ENCODE measurements at regions not wholly inside any gene's neighbourhood (a gene's known extent, or its start where the extent isn't known, plus 50 kb on each side); places are given as distances from the start of the nearest gene placed in this dataset.
"Not testable (repeated sequence)": the region's sequence is repeated elsewhere in the genome, so short reads cannot be mapped to it uniquely, and the experiment has no call there.

GRCh38 chr12:85433148-85433547 lies 153.1 kb downstream of the ALX1 start:
- not testable (repeated sequence) for H3K4me3 Mint-ChIP-seq; H3K36me3 ChIP-seq (ENCODE audit: control insufficient read depth, insufficient read depth, low read length); H3K9me3 ChIP-seq (ENCODE audit: control insufficient read depth in 2 of 2, low read length in 2 of 2); H3K27me3 Mint-ChIP-seq; H3K36me3 Mint-ChIP-seq; H3K4me1 ChIP-seq (ENCODE audit: control insufficient read depth, insufficient read depth, low read length, poor library complexity, severe bottlenecking); H3K4me1 Mint-ChIP-seq; H3K27me3 ChIP-seq (ENCODE audit: control insufficient read depth, insufficient read depth, low read length); ATAC-seq (ENCODE audit: low read depth in 2 of 2); DNase-seq; H3K4me3 ChIP-seq (ENCODE audit: low read depth, low read length); H3K27ac Mint-ChIP-seq; H3K27ac ChIP-seq (ENCODE audit: insufficient read depth, low read length, poor library complexity, severe bottlenecking)
- H3K9me3 Mint-ChIP-seq, result peaks cover 0 to 11% (median 8%) of the 10 kb centered on the region in 7 donors

- H3K4me1 Mint-ChIP-seq, result no peaks in the 10 kb centered on the region
- no peaks in the 10 kb centered on the region for H3K27me3 Mint-ChIP-seq
Observed at GRCh38 chr12:85440271-85440670, 160.3 kb downstream of the ALX1 start.

GRCh38 chr12:85441025-85441424 lies 161.0 kb downstream of the ALX1 start:
- Histone ChIP-seq H3K9me3 (ENCODE audit: control insufficient read depth in 2 of 2, low read length in 2 of 2) (no peaks in the 10 kb centered on the region), H3K4me1 (ENCODE audit: control insufficient read depth, insufficient read depth, low read length, poor library complexity, severe bottlenecking) (no peaks in the 10 kb centered on the region), H3K36me3 (ENCODE audit: control insufficient read depth, insufficient read depth, low read length) (no peaks in the 10 kb centered on the region), H3K27me3 (ENCODE audit: control insufficient read depth, insufficient read depth, low read length) (no peaks in the 10 kb centered on the region), H3K27ac (ENCODE audit: insufficient read depth, low read length, poor library complexity, severe bottlenecking) (no peak overlapping the region), H3K4me3 (ENCODE audit: low read depth, low read length) (no peak overlapping the region)
- Mint-ChIP-seq H3K4me1 (no peaks in the 10 kb centered on the region), H3K27me3 (no peaks in the 10 kb centered on the region), H3K27ac (no peak overlapping the region), H3K9me3 (peaks cover 0 to 20% (median 9%) of the 10 kb centered on the region in 7 donors), H3K4me3 (no peak overlapping the region), H3K36me3 (no peaks in the 10 kb centered on the region)
- no peak for DNase-seq
- ATAC-seq (ENCODE audit: low read depth in 2 of 2), result no peak

More at GRCh38 chr12:85440271-85440670, 160.3 kb downstream of the ALX1 start:
- Mint-ChIP-seq H3K36me3 (no peaks in the 10 kb centered on the region), H3K27ac (no peak overlapping the region), H3K9me3 (peaks cover 0 to 21% (median 9%) of the 10 kb centered on the region in 7 donors), H3K4me3 (no peak overlapping the region)
- Histone ChIP-seq H3K27me3 (ENCODE audit: control insufficient read depth, insufficient read depth, low read length) (no peaks in the 10 kb centered on the region), H3K4me1 (ENCODE audit: control insufficient read depth, insufficient read depth, low read length, poor library complexity, severe bottlenecking) (no peaks in the 10 kb centered on the region), H3K9me3 (ENCODE audit: control insufficient read depth in 2 of 2, low read length in 2 of 2) (no peaks in the 10 kb centered on the region), H3K4me3 (ENCODE audit: low read depth, low read length) (no peak overlapping the region), H3K27ac (ENCODE audit: insufficient read depth, low read length, poor library complexity, severe bottlenecking) (no peak overlapping the region), H3K36me3 (ENCODE audit: control insufficient read depth, insufficient read depth, low read length) (no peaks in the 10 kb centered on the region)
- ATAC-seq (ENCODE audit: low read depth in 2 of 2) (no peak), DNase-seq (no peak)

- H3K4me3 ChIP-seq (ENCODE audit: low read depth, low read length), result no peak overlapping the region
- peaks cover 0 to 20% (median 9%) of the 10 kb centered on the region in 7 donors for H3K9me3 Mint-ChIP-seq
- H3K36me3 Mint-ChIP-seq, result no peaks in the 10 kb centered on the region
- no peaks in the 10 kb centered on the region for H3K9me3 ChIP-seq (ENCODE audit: control insufficient read depth in 2 of 2, low read length in 2 of 2)
- H3K27ac Mint-ChIP-seq, result no peak overlapping the region
- no peak overlapping the region for H3K4me3 Mint-ChIP-seq
- ATAC-seq (ENCODE audit: low read depth in 2 of 2), result no peak
- no peaks in the 10 kb centered on the region for H3K4me1 ChIP-seq (ENCODE audit: control insufficient read depth, insufficient read depth, low read length, poor library complexity, severe bottlenecking)
- DNase-seq, result no peak
- no peaks in the 10 kb centered on the region for H3K27me3 Mint-ChIP-seq
- no peaks in the 10 kb centered on the region for H3K36me3 ChIP-seq (ENCODE audit: control insufficient read depth, insufficient read depth, low read length)
- no peaks in the 10 kb centered on the region for H3K4me1 Mint-ChIP-seq
- H3K27me3 ChIP-seq (ENCODE audit: control insufficient read depth, insufficient read depth, low read length), result no peaks in the 10 kb centered on the region
- no peak overlapping the region for H3K27ac ChIP-seq (ENCODE audit: insufficient read depth, low read length, poor library complexity, severe bottlenecking)
Observed at GRCh38 chr12:85441741-85442140, 161.7 kb downstream of the ALX1 start.

GRCh38 chr12:85445060-85445938 lies 165.3 kb downstream of the ALX1 start:
- Histone ChIP-seq H3K4me1 (ENCODE audit: control insufficient read depth, insufficient read depth, low read length, poor library complexity, severe bottlenecking) (no peaks in the 10 kb centered on the region), H3K9me3 (ENCODE audit: control insufficient read depth in 2 of 2, low read length in 2 of 2) (no peaks in the 10 kb centered on the region), H3K36me3 (ENCODE audit: control insufficient read depth, insufficient read depth, low read length) (no peaks in the 10 kb centered on the region), H3K27me3 (ENCODE audit: control insufficient read depth, insufficient read depth, low read length) (no peaks in the 10 kb centered on the region), H3K4me3 (ENCODE audit: low read depth, low read length) (no peak overlapping the region), H3K27ac (ENCODE audit: insufficient read depth, low read length, poor library complexity, severe bottlenecking) (no peak overlapping the region)
- Mint-ChIP-seq H3K27ac (no peak overlapping the region), H3K27me3 (no peaks in the 10 kb centered on the region), H3K4me1 (no peaks in the 10 kb centered on the region), H3K4me3 (no peak overlapping the region), H3K36me3 (no peaks in the 10 kb centered on the region), H3K9me3 (peaks cover 0 to 7% (median 2%) of the 10 kb centered on the region in 7 donors)
- no peak for ATAC-seq (ENCODE audit: low read depth in 2 of 2)
- DNase-seq, result no peak

- DNase-seq, result no peak
- Histone ChIP-seq H3K9me3 (ENCODE audit: control insufficient read depth in 2 of 2, low read length in 2 of 2) (no peaks in the 10 kb centered on the region), H3K4me1 (ENCODE audit: control insufficient read depth, insufficient read depth, low read length, poor library complexity, severe bottlenecking) (no peaks in the 10 kb centered on the region), H3K4me3 (ENCODE audit: low read depth, low read length) (no peak overlapping the region), H3K27me3 (ENCODE audit: control insufficient read depth, insufficient read depth, low read length) (no peaks in the 10 kb centered on the region), H3K27ac (ENCODE audit: insufficient read depth, low read length, poor library complexity, severe bottlenecking) (no peak overlapping the region), H3K36me3 (ENCODE audit: control insufficient read depth, insufficient read depth, low read length) (no peaks in the 10 kb centered on the region)
- ATAC-seq (ENCODE audit: low read depth in 2 of 2), result no peak
- Mint-ChIP-seq H3K27me3 (no peaks in the 10 kb centered on the region), H3K4me1 (no peaks in the 10 kb centered on the region), H3K27ac (no peak overlapping the region), H3K4me3 (no peak overlapping the region), H3K9me3 (peaks cover 0 to 6% (median 2%) of the 10 kb centered on the region in 7 donors), H3K36me3 (no peaks in the 10 kb centered on the region)
Observed at GRCh38 chr12:85448031-85448430, 168.0 kb downstream of the ALX1 start.

- H3K4me3 ChIP-seq (ENCODE audit: low read depth, low read length), result no peak overlapping the region
- Mint-ChIP-seq H3K27ac (no peak overlapping the region), H3K4me1 (no peaks in the 10 kb centered on the region), H3K9me3 (peaks cover 0 to 5% (median 2%) of the 10 kb centered on the region in 7 donors), H3K27me3 (no peaks in the 10 kb centered on the region), H3K4me3 (no peak overlapping the region), H3K36me3 (no peaks in the 10 kb centered on the region)
- H3K9me3 ChIP-seq (ENCODE audit: control insufficient read depth in 2 of 2, low read length in 2 of 2), result no peaks in the 10 kb centered on the region
- ATAC-seq (ENCODE audit: low read depth in 2 of 2), result no peak
- H3K27me3 ChIP-seq (ENCODE audit: control insufficient read depth, insufficient read depth, low read length), result no peaks in the 10 kb centered on the region
- H3K36me3 ChIP-seq (ENCODE audit: control insufficient read depth, insufficient read depth, low read length), result no peaks in the 10 kb centered on the region
- DNase-seq, result no peak
- H3K4me1 ChIP-seq (ENCODE audit: control insufficient read depth, insufficient read depth, low read length, poor library complexity, severe bottlenecking), result no peaks in the 10 kb centered on the region
- no peak overlapping the region for H3K27ac ChIP-seq (ENCODE audit: insufficient read depth, low read length, poor library complexity, severe bottlenecking)
Observed at GRCh38 chr12:85448548-85449139, 168.6 kb downstream of the ALX1 start.

GRCh38 chr12:85457016-85457415 lies 177.0 kb downstream of the ALX1 start:
- peaks cover 0 to 6% (median 0%) of the 10 kb centered on the region in 7 donors for H3K9me3 Mint-ChIP-seq
- no peak overlapping the region for H3K4me3 ChIP-seq (ENCODE audit: low read depth, low read length)
- H3K36me3 ChIP-seq (ENCODE audit: control insufficient read depth, insufficient read depth, low read length), result no peaks in the 10 kb centered on the region
- H3K9me3 ChIP-seq (ENCODE audit: control insufficient read depth in 2 of 2, low read length in 2 of 2), result no peaks in the 10 kb centered on the region
- H3K27me3 ChIP-seq (ENCODE audit: control insufficient read depth, insufficient read depth, low read length), result no peaks in the 10 kb centered on the region
- no peak for ATAC-seq (ENCODE audit: low read depth in 2 of 2)
- no peak overlapping the region for H3K27ac Mint-ChIP-seq
- DNase-seq, result no peak
- no peaks in the 10 kb centered on the region for H3K4me1 ChIP-seq (ENCODE audit: control insufficient read depth, insufficient read depth, low read length, poor library complexity, severe bottlenecking)
- no peaks in the 10 kb centered on the region for H3K27me3 Mint-ChIP-seq
- H3K27ac ChIP-seq (ENCODE audit: insufficient read depth, low read length, poor library complexity, severe bottlenecking), result no peak overlapping the region
- H3K4me3 Mint-ChIP-seq, result no peak overlapping the region
- H3K36me3 Mint-ChIP-seq, result no peaks in the 10 kb centered on the region
- no peaks in the 10 kb centered on the region for H3K4me1 Mint-ChIP-seq
